Kidney epithelial cell (primary cell): ENCODE measurements at regions not wholly inside any gene's neighbourhood (a gene's known extent, or its start where the extent isn't known, plus 50 kb on each side); places are given as distances from the start of the nearest gene placed in this dataset.

Source experiments
- DNase-seq: peaks from one replicate; pipeline ENCODE4 v3.0.0-alpha.2; 2010; ENCODE audit warnings: low read depth
- H3K27me3 ChIP-seq: 2 replicates; pipeline ENCODE4 v1.6.0; 2011; ENCODE audit warnings: low read length; ENCODE audit not compliant: control insufficient read depth, insufficient read depth
- H3K36me3 ChIP-seq: 2 replicates; pipeline ENCODE4 v1.5.1; 2011; ENCODE audit warnings: low read length; ENCODE audit not compliant: control insufficient read depth, insufficient read depth
- H3K4me3 ChIP-seq: 2 replicates; pipeline ENCODE4 v1.5.1; 2011; ENCODE audit warnings: low read depth, mild to moderate bottlenecking, control low read depth, low read length
- TF ChIP-seq, protein P1 (sequence below): IDR thresholded peaks from 2 replicates; pipeline ENCODE4 v1.5.1; 2011; ENCODE audit warnings: mild to moderate bottlenecking, moderate library complexity, low read length, control low read depth, inconsistent platforms; ENCODE audit not compliant: insufficient read depth, poor library complexity, severe bottlenecking

DNA sequence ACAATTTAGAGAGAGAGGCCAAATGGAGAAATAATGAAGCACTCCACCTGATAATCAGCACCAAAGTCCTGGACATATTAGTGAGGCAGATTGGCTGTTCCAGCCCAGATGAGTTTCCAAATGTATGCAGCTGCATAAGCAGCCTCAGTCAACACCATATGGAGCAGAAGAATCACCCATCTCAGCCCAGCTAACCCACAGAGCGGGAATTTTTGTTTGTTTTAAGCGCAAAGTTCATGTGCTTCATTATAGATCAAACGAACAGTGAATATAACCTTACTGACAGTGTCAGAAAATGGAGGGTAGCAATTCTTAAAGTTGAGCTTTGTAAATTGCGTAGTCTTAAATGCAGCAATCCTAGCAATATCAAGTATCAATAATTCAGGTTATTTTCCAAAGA lies 234.0 kb upstream of the CEP162 start:
- Histone ChIP-seq H3K36me3 (no peaks in the 10 kb centered on the region), H3K4me3 (no peak overlapping the region), H3K27me3 (no peaks in the 10 kb centered on the region)
- no peak for DNase-seq
- TF ChIP-seq, protein P1, sequence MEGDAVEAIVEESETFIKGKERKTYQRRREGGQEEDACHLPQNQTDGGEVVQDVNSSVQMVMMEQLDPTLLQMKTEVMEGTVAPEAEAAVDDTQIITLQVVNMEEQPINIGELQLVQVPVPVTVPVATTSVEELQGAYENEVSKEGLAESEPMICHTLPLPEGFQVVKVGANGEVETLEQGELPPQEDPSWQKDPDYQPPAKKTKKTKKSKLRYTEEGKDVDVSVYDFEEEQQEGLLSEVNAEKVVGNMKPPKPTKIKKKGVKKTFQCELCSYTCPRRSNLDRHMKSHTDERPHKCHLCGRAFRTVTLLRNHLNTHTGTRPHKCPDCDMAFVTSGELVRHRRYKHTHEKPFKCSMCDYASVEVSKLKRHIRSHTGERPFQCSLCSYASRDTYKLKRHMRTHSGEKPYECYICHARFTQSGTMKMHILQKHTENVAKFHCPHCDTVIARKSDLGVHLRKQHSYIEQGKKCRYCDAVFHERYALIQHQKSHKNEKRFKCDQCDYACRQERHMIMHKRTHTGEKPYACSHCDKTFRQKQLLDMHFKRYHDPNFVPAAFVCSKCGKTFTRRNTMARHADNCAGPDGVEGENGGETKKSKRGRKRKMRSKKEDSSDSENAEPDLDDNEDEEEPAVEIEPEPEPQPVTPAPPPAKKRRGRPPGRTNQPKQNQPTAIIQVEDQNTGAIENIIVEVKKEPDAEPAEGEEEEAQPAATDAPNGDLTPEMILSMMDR: no peak

- no peaks in the 10 kb centered on the region for H3K27me3 ChIP-seq
- TF ChIP-seq, protein P1: no peak
- H3K36me3 ChIP-seq: no peaks in the 10 kb centered on the region
- no peak for DNase-seq
- no peak overlapping the region for H3K4me3 ChIP-seq
These were observed 233.0 kb upstream of the CEP162 start for GRCh38 chr6:84460491-84460890.

DNA sequence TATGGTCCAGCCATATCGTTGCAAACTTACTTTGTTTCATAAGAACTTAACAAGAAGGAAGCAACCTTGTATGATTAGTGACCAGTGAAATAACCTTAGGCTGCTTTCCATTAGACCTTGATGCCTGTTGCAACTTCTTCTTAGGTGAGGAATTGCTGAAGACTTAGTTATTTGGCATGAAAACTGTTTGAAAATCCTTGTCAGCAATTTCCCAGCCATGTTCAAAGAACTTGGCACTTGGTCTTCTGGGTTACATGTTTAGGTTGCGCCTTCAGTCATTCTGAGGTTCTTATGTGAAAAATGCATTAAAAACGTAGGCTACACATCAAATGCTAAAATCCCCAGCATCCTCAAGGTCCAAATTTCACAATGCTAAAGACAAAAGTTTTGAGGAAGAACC lies 232.0 kb upstream of the CEP162 start:
- H3K36me3 ChIP-seq: no peaks in the 10 kb centered on the region
- H3K27me3 ChIP-seq: no peaks in the 10 kb centered on the region
- DNase-seq: no peak
- TF ChIP-seq, protein P1: no peak
- no peak overlapping the region for H3K4me3 ChIP-seq

- H3K36me3 ChIP-seq: no peaks in the 10 kb centered on the region
- TF ChIP-seq, protein P1: no peak
- no peak overlapping the region for H3K4me3 ChIP-seq
- no peaks in the 10 kb centered on the region for H3K27me3 ChIP-seq
- DNase-seq: no peak
These were observed 230.8 kb upstream of the CEP162 start for GRCh38 chr6:84458271-84458670.

- no peak for DNase-seq
- TF ChIP-seq, protein P1: no peak
- no peaks in the 10 kb centered on the region for H3K36me3 ChIP-seq
- no peaks in the 10 kb centered on the region for H3K27me3 ChIP-seq
- H3K4me3 ChIP-seq: no peak overlapping the region
These were observed 229.8 kb upstream of the CEP162 start for GRCh38 chr6:84457276-84457675.

- Histone ChIP-seq H3K36me3 (no peaks in the 10 kb centered on the region), H3K4me3 (no peak overlapping the region)
- no peak for DNase-seq
These were observed 229.4 kb upstream of the CEP162 start for GRCh38 chr6:84456803-84457202.

More at GRCh38 chr6:84456803-84457202, 229.4 kb upstream of the CEP162 start:
- TF ChIP-seq, protein P1: no peak
- H3K27me3 ChIP-seq: no peaks in the 10 kb centered on the region
